Fibroblast of mammary gland (primary cell): ENCODE measurements at regions not wholly inside any gene's neighbourhood (a gene's known extent, or its start where the extent isn't known, plus 50 kb on each side); places are given as distances from the start of the nearest gene placed in this dataset.

Experiments used
- DNase-seq: peaks from one replicate; pipeline ENCODE4 v3.0.0-alpha.2; 2010; ENCODE audit warnings: low read depth
- H3K4me3 ChIP-seq: 2 replicates; pipeline ENCODE4 v1.5.1; 2011; ENCODE audit warnings: low read depth, mild to moderate bottlenecking, low read length, moderate library complexity; ENCODE audit not compliant: control insufficient read depth
- CTCF ChIP-seq: conservative IDR thresholded peaks from 2 replicates; pipeline ENCODE4 v1.5.1; 2011; ENCODE audit warnings: low read depth, low read length, inconsistent platforms; ENCODE audit not compliant: control insufficient read depth, insufficient read depth

DNA sequence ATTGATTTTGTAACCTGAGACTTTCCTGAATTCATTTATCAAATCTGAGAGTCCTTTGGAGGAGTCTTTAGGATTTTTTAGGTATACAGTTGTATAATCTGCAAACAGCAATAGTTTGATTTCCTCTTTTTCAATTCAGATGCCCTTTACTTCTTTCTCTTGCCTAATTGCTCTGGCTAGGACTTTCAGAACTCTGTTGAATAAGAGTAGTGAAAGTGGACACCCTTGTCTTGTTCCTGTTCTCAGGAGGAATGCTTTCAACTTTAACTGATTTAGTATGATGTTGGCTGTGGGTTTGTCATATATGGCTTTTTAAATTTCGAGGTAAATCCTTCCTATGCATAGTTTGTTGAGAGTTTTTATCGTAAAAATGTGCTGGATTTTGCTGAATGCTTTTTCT is 227.4 kb downstream of the CSNK2A3 start:
- no peak overlapping the region for H3K4me3 ChIP-seq
- no peak for TF ChIP-seq CTCF
- DNase-seq: no peak

GRCh38 chr11:11122749-11123148 is 230.3 kb downstream of the CSNK2A3 start:
- no peak for TF ChIP-seq CTCF
- H3K4me3 ChIP-seq: no peak overlapping the region
- DNase-seq: no peak

- DNase-seq: no peak
- no peak for TF ChIP-seq CTCF
- no peak overlapping the region for H3K4me3 ChIP-seq
Measured at GRCh38 chr11:11119917-11120316, 233.1 kb downstream of the CSNK2A3 start.

DNA sequence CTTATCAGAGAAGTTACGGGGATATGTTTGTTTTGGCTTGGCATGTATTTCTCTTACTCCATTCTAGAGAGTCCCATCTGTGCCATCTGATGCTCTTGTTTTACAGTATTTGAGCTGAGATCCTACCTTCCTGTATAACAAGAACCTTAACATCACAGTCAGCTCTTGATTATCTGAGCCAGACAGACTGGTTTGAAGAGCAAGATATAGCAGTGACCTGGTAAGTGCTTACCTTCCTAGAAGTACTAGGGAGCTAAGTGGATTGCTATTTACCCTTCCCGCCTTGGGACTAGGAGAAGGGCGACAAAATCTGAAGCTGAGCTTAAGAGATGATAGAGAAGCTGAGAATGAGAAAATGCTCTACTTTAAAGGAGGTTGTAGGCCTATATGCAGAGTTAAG is 235.3 kb downstream of the CSNK2A3 start:
- DNase-seq: no peak
- H3K4me3 ChIP-seq: no peak overlapping the region
- TF ChIP-seq CTCF: no peak

GRCh38 chr11:11115475-11115874 is 237.6 kb downstream of the CSNK2A3 start:
- no peak for DNase-seq
- no peak for TF ChIP-seq CTCF
- no peak overlapping the region for H3K4me3 ChIP-seq

DNA sequence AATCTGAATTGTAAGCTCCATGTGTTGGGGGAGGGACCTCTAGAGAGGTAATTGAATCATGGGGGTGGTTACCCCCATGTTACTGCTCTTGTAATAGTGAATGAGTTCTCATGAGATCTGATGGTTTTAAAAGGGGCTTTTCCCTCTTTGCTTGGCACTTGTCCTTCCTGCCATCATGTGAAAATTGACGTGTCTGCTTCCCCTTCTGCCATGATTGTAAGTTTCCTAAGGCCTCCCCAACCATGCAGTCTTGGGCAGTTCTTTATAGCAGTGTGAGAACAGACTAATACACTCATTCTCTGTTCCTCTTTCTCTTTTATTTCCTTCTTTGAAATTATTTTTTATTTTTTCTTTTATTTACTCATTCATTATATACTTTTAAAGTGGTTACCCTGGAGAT is 239.4 kb downstream of the CSNK2A3 start:
- no peak for TF ChIP-seq CTCF
- no peak for DNase-seq
- no peak overlapping the region for H3K4me3 ChIP-seq

DNA sequence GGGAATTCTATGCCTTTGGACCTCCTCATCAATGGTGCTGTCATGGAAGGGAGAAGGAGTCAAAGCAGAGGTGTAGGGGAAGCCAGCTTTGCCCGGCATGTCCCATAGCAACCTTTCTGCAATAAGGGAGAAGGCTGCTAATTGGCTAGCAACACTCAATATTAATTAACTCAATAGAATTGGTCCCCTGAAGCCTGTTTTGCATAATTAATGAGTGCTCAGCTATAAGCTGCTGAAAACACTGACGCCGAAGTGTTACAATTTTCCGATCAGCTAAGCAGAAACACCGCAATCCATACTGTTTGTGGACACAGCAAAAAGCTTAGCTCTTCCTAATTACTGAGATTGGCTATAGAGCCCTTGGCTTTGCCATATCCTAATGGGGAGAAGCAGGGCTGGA is 245.0 kb downstream of the CSNK2A3 start:
- no peak for DNase-seq
- no peak for TF ChIP-seq CTCF
- no peak overlapping the region for H3K4me3 ChIP-seq
